ENCODE measurements at regions not wholly inside any gene's neighbourhood (a gene's known extent, or its start where the extent isn't known, plus 50 kb on each side); places are given as distances from the start of the nearest gene placed in this dataset.

- H3K36me3 Mint-ChIP-seq (ENCODE audit: unreplicated experiment) = peaks cover 5% of the 10 kb centered on the region
- no peak for DNase-seq
- no peaks in the 10 kb centered on the region for H3K9me3 Mint-ChIP-seq (ENCODE audit: unreplicated experiment)
- no peak for TF ChIP-seq CTCF (IDR thresholded peaks at IDR 0.05; ENCODE audit: partially characterized antibody, unreplicated experiment)
- H3K4me1 Mint-ChIP-seq (ENCODE audit: low read depth, unreplicated experiment) = peaks cover 2% of the 10 kb centered on the region
- H3K27ac Mint-ChIP-seq (ENCODE audit: unreplicated experiment) = no peak overlapping the region
- H3K4me3 Mint-ChIP-seq (ENCODE audit: unreplicated experiment) = no peak overlapping the region
- no peaks in the 10 kb centered on the region for H3K27me3 Mint-ChIP-seq (ENCODE audit: unreplicated experiment)
Observed at GRCh38 chr5:2024986-2025721, 142.4 kb upstream of the IRX4 start.

DNA sequence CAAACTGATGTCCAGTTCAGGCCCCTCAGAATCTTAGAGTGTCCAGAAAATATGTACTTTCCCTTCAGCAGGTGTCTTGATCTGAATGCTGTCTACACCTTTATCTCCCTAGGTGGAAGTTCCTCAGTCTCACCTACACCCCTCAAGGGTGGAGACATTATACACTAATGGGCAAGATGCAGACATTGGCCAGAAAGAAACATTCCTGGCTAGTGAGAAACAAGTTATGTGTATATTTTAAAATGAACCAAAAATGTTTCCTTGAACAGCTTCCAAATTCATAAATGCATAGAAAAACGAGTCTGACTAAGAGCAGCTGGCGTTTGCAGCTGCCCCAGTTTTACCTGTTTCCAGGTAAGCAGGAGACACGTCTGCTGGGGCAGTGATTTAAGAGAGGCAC lies 140.5 kb upstream of the IRX4 start:
- Mint-ChIP-seq H3K4me1 (ENCODE audit: low read depth, unreplicated experiment) (peaks cover 2% of the 10 kb centered on the region), H3K9me3 (ENCODE audit: unreplicated experiment) (no peaks in the 10 kb centered on the region), H3K4me3 (ENCODE audit: unreplicated experiment) (no peak overlapping the region), H3K36me3 (ENCODE audit: unreplicated experiment) (peaks cover under 1% of the 10 kb centered on the region), H3K27ac (ENCODE audit: unreplicated experiment) (no peak overlapping the region), H3K27me3 (ENCODE audit: unreplicated experiment) (peaks cover 2% of the 10 kb centered on the region)
- TF ChIP-seq CTCF (IDR thresholded peaks at IDR 0.05; ENCODE audit: partially characterized antibody, unreplicated experiment) = no peak
- no peak for DNase-seq

DNA sequence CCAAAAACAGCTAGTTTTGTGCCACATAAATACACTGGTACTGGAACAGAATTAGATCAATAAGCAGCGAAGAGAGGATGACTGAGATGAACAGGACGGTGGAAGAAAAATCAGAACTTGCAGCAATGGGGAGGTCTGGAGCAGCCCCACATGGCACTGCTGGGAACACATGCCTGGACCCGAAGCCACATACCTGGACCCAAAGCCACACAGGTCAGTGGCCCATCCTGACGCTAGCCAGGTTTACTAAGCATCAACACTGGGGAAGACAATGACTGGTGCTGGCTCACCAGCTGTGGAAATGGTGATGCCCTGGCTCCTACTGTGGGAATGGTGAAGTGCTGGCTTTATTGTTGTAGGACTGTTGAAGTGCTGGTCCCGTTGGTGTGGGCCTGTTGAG lies 139.7 kb upstream of the IRX4 start:
- no peaks in the 10 kb centered on the region for H3K36me3 Mint-ChIP-seq (ENCODE audit: unreplicated experiment)
- H3K27me3 Mint-ChIP-seq (ENCODE audit: unreplicated experiment) = peaks cover 2% of the 10 kb centered on the region
- no peak for DNase-seq
- no peak overlapping the region for H3K27ac Mint-ChIP-seq (ENCODE audit: unreplicated experiment)
- TF ChIP-seq CTCF (IDR thresholded peaks at IDR 0.05; ENCODE audit: partially characterized antibody, unreplicated experiment) = no peak
- no peak overlapping the region for H3K4me3 Mint-ChIP-seq (ENCODE audit: unreplicated experiment)
- H3K4me1 Mint-ChIP-seq (ENCODE audit: low read depth, unreplicated experiment) = peaks cover 2% of the 10 kb centered on the region
- H3K9me3 Mint-ChIP-seq (ENCODE audit: unreplicated experiment) = no peaks in the 10 kb centered on the region

- no peak for DNase-seq
- TF ChIP-seq CTCF (IDR thresholded peaks at IDR 0.05; ENCODE audit: partially characterized antibody, unreplicated experiment) = no peak
- peaks cover 2% of the 10 kb centered on the region for H3K4me1 Mint-ChIP-seq (ENCODE audit: low read depth, unreplicated experiment)
- H3K4me3 Mint-ChIP-seq (ENCODE audit: unreplicated experiment) = no peak overlapping the region
- H3K9me3 Mint-ChIP-seq (ENCODE audit: unreplicated experiment) = no peaks in the 10 kb centered on the region
- H3K36me3 Mint-ChIP-seq (ENCODE audit: unreplicated experiment) = no peaks in the 10 kb centered on the region
- H3K27me3 Mint-ChIP-seq (ENCODE audit: unreplicated experiment) = peaks cover 2% of the 10 kb centered on the region
- no peak overlapping the region for H3K27ac Mint-ChIP-seq (ENCODE audit: unreplicated experiment)
Observed at GRCh38 chr5:2021484-2022176, 138.9 kb upstream of the IRX4 start.

GRCh38 chr5:2020730-2021129 lies 138.0 kb upstream of the IRX4 start:
- peaks cover 2% of the 10 kb centered on the region for H3K4me1 Mint-ChIP-seq (ENCODE audit: low read depth, unreplicated experiment)
- H3K27ac Mint-ChIP-seq (ENCODE audit: unreplicated experiment) = no peak overlapping the region
- H3K36me3 Mint-ChIP-seq (ENCODE audit: unreplicated experiment) = no peaks in the 10 kb centered on the region
- no peak for TF ChIP-seq CTCF (IDR thresholded peaks at IDR 0.05; ENCODE audit: partially characterized antibody, unreplicated experiment)
- no peak overlapping the region for H3K4me3 Mint-ChIP-seq (ENCODE audit: unreplicated experiment)
- no peaks in the 10 kb centered on the region for H3K9me3 Mint-ChIP-seq (ENCODE audit: unreplicated experiment)
- peaks cover 2% of the 10 kb centered on the region for H3K27me3 Mint-ChIP-seq (ENCODE audit: unreplicated experiment)
- no peak for DNase-seq

All from glutamatergic neuron (in vitro differentiated cells).